Liver (tissue), 8 donors: ENCODE measurements at regions not wholly inside any gene's neighbourhood (a gene's known extent, or its start where the extent isn't known, plus 50 kb on each side); places are given as distances from the start of the nearest gene placed in this dataset.

Experiments used
- DNase-seq: peaks from one replicate; pipeline ENCODE4 v3.0.0-alpha.2; 2017; ENCODE audit warnings: low spot score
- H3K27ac ChIP-seq, 2 donors: one replicate each; pipeline ENCODE4 v1.7.0; 2013; ENCODE audit warnings: inconsistent platforms in 2 of 2, low read length in 2 of 2, control low read depth in 1 of 2, low read depth in 1 of 2, mild to moderate bottlenecking in 1 of 2
- H3K27me3 ChIP-seq, 4 donors: one replicate each; pipeline versions ENCODE4 v1.6.1 to v1.7.0; 2013; ENCODE audit warnings: low read length in 3 of 4, inconsistent platforms in 1 of 4, mild to moderate bottlenecking in 1 of 4, moderate library complexity in 1 of 4; ENCODE audit not compliant: control insufficient read depth in 4 of 4, insufficient read depth in 4 of 4
- H3K36me3 ChIP-seq, 4 donors: one replicate each; pipeline versions ENCODE4 v1.6.1 to v1.7.0; 2013; ENCODE audit warnings: low read length in 3 of 4, mild to moderate bottlenecking in 3 of 4, low read depth in 1 of 4, moderate library complexity in 1 of 4; ENCODE audit not compliant: control insufficient read depth in 4 of 4, insufficient read depth in 3 of 4
- H3K4me1 ChIP-seq, 4 donors: one replicate each; pipeline versions ENCODE4 v1.6.1 to v1.7.0; 2013; ENCODE audit warnings: low read length in 3 of 4, mild to moderate bottlenecking in 3 of 4, moderate library complexity in 1 of 4; ENCODE audit not compliant: control insufficient read depth in 4 of 4, insufficient read depth in 4 of 4
- H3K4me3 ChIP-seq, 3 donors: one replicate each; pipeline versions ENCODE4 v1.6.1 to v1.7.0; 2013; ENCODE audit warnings: low read length in 3 of 3, control low read depth in 1 of 3, low read depth in 1 of 3, mild to moderate bottlenecking in 1 of 3
- H3K9ac ChIP-seq, 2 donors: one replicate each; pipeline ENCODE4 v1.7.0; 2013; ENCODE audit warnings: low read length in 2 of 2, mild to moderate bottlenecking in 2 of 2, moderate library complexity in 2 of 2, control low read depth in 1 of 2, low read depth in 1 of 2
- H3K9me3 ChIP-seq, 4 donors: one replicate each; pipeline versions ENCODE4 v1.6.1 to v1.7.0; 2013; ENCODE audit warnings: low read length in 3 of 4; ENCODE audit not compliant: control insufficient read depth in 4 of 4
- ATF3 ChIP-seq: IDR thresholded peaks from 2 replicates; pipeline ENCODE4 v1.6.1; 2016; ENCODE audit warnings: antibody characterized with exemption
- CTCF ChIP-seq: fragments of 150-350 bp; IDR thresholded peaks from 2 replicates; pipeline ENCODE4 v1.5.1; 2017; ENCODE audit warnings: improper control_type of control experiment, low read depth, low read length; ENCODE audit not compliant: missing input control
- EGR1 ChIP-seq, 2 donors: IDR thresholded peaks; 2 replicates each; pipeline ENCODE4 v1.6.1; 2016 to 2018; ENCODE audit warnings: antibody characterized with exemption in 2 of 2, low read depth in 2 of 2
- FOXA1 ChIP-seq: IDR thresholded peaks from 2 replicates; pipeline ENCODE4 v1.6.1; 2016; ENCODE audit warnings: antibody characterized with exemption
- GABPA ChIP-seq, 2 donors: IDR thresholded peaks in 1 of 2; conservative IDR thresholded peaks in 1 of 2; 2 replicates each; pipeline ENCODE4 v1.6.1; 2016; ENCODE audit warnings: antibody characterized with exemption in 2 of 2, mild to moderate bottlenecking in 1 of 2, moderate library complexity in 1 of 2
- HNF4A ChIP-seq, 2 donors: conservative IDR thresholded peaks; 2 replicates each; pipeline ENCODE4 v1.6.1; 2016; ENCODE audit warnings: antibody characterized with exemption in 2 of 2, mild to moderate bottlenecking in 2 of 2
- JUND ChIP-seq, 2 donors: IDR thresholded peaks; 2 replicates each; pipeline ENCODE4 v1.6.1; 2016; ENCODE audit warnings: antibody characterized with exemption in 2 of 2
- MAX ChIP-seq: IDR thresholded peaks from 2 replicates; pipeline ENCODE4 v1.6.1; 2016; ENCODE audit warnings: antibody characterized with exemption
- REST ChIP-seq: IDR thresholded peaks from 2 replicates; pipeline ENCODE4 v1.6.1; 2016; ENCODE audit warnings: antibody characterized with exemption, mild to moderate bottlenecking
- RXRA ChIP-seq, 2 donors: IDR thresholded peaks; 2 replicates each; pipeline ENCODE4 v1.6.1; 2017 to 2018; ENCODE audit warnings: antibody characterized with exemption in 2 of 2, mild to moderate bottlenecking in 1 of 2
- SP1 ChIP-seq: IDR thresholded peaks from 2 replicates; pipeline ENCODE4 v1.6.1; 2018; ENCODE audit warnings: antibody characterized with exemption, mild to moderate bottlenecking
- TAF1 ChIP-seq: conservative IDR thresholded peaks from 2 replicates; pipeline ENCODE4 v1.6.1; 2016; ENCODE audit warnings: antibody characterized with exemption, mild to moderate bottlenecking
- YY1 ChIP-seq: IDR thresholded peaks from 2 replicates; pipeline ENCODE4 v1.6.1; 2016; ENCODE audit warnings: antibody characterized with exemption, mild to moderate bottlenecking
- ZBTB33 ChIP-seq: IDR thresholded peaks from 2 replicates; pipeline ENCODE4 v1.6.1; 2016; ENCODE audit warnings: antibody characterized with exemption
- WGBS: extraction: QIAGEN DNeasy Blood & Tissue Kit; methylation state at CpG from one replicate; pipeline ENCODE4 v1.1.7; 2013; 5-methylcytosine and 5-hydroxymethylcytosine counted together
- donor health status: healthy.
- donor health status: healthy.
- donor health status: healthy.
- donor health status: healthy.
- donor health status: healthy.

- Histone ChIP-seq H3K9ac (no peak overlapping the region), H3K27ac (no peak overlapping the region), H3K36me3 (no peaks in the 10 kb centered on the region), H3K4me3 (no peak overlapping the region), H3K4me1 (no peaks in the 10 kb centered on the region), H3K27me3 (no peaks in the 10 kb centered on the region), H3K9me3 (no peaks in the 10 kb centered on the region)
- 76% methylated on average over 3 of the region's 3 CpGs for WGBS
- TF ChIP-seq SP1: no peak
- TF ChIP-seq REST: no peak
- no peak for DNase-seq
These were observed 191.8 kb upstream of the MAN1A1 start for GRCh38 chr6:119541132-119541905.

GRCh38 chr6:119540417-119540816, 190.9 kb upstream of the MAN1A1 start:
- Histone ChIP-seq H3K9ac (no peak overlapping the region), H3K4me1 (no peaks in the 10 kb centered on the region), H3K4me3 (no peak overlapping the region), H3K36me3 (no peaks in the 10 kb centered on the region), H3K27me3 (no peaks in the 10 kb centered on the region), H3K9me3 (no peaks in the 10 kb centered on the region), H3K27ac (no peak overlapping the region)
- no peak for TF ChIP-seq TAF1
- no peak for TF ChIP-seq CTCF
- TF ChIP-seq YY1: no peak
- no peak for TF ChIP-seq ATF3
- no peak for TF ChIP-seq SP1
- TF ChIP-seq GABPA (IDR thresholded peaks at IDR 0.05 in 1 of 2, conservative IDR thresholded peaks at IDR 0.05 in 1 of 2): no peak
- no peak for TF ChIP-seq RXRA (IDR thresholded peaks at IDR 0.05)
- no peak for TF ChIP-seq ZBTB33
- no peak for TF ChIP-seq MAX
- TF ChIP-seq EGR1 (IDR thresholded peaks at IDR 0.05; ENCODE audit: low read depth in 2 of 2): no peak
- TF ChIP-seq FOXA1: no peak
- no peak for TF ChIP-seq JUND (IDR thresholded peaks at IDR 0.05)
- no peak for TF ChIP-seq HNF4A (conservative IDR thresholded peaks at IDR 0.05)
- no peak for DNase-seq
- 98% methylated on average over 6 of the region's 6 CpGs for WGBS
